ENCODE measurements at regions not wholly inside any gene's neighbourhood (a gene's known extent, or its start where the extent isn't known, plus 50 kb on each side); places are given as distances from the start of the nearest gene placed in this dataset.
"Not testable (repeated sequence)": the region's sequence is repeated elsewhere in the genome, so short reads cannot be mapped to it uniquely, and the experiment has no call there.

DNA sequence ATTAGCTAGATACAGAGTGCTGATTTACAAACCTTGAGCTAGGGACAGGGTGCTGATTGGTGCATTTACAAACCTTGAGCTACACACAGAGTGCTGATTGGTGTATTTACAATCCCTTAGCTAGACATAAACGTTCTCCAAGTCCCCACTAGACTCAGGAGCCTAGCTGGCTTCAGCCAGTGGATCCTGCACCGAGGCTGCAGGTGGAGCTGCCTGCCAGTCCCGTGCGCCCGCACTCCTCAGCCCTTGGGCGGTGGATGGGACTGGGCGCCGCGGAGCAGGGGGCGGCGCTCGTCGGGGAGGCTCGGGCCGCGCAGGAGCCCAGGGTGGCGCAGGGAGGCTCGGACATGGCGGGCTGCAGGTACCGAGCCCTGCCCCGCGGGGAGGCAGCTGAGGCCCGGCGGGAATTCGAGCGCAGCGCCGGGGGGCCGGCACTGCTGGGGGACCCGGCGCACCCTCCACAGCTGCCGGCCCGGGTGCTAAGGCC is 157.7 kb downstream of the BRD1 start:
- H3K27me3 ChIP-seq (ENCODE audit: control insufficient read depth, insufficient read depth, low read length); H3K27ac ChIP-seq (ENCODE audit: low read depth, low read length); H3K9ac ChIP-seq (ENCODE audit: low read length); H3K36me3 ChIP-seq (ENCODE audit: control insufficient read depth, insufficient read depth, low read length); H3K4me3 ChIP-seq (ENCODE audit: low read length); H3K4me1 ChIP-seq (ENCODE audit: control insufficient read depth, insufficient read depth, low read length): not testable (repeated sequence)

DNA sequence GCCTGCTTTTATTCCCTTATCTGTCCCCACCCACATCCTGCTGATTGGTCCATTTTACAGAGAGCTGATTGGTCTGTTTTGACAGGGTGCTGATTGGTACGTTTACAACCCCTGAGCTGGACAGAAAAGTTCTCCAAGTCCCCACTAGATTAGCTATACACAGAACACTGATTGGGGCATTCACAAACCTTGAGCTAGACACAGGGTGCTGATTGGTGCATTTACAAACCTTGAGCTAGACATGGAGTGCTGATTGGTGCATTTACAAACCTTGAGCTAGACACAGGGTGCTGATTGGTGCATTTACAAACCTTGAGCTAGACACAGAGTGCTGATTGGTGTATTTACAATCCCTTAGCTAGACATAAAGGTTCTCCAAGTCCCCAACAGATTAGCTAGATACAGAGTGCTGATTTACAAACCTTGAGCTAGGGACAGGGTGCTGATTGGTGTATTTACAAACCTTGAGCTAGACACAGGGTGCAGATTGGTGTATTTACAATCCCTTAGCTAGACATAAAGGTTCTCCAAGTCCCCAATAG is 158.2 kb downstream of the BRD1 start:
- H3K4me3 ChIP-seq (ENCODE audit: low read length); H3K27ac ChIP-seq (ENCODE audit: low read depth, low read length): not testable (repeated sequence)

DNA sequence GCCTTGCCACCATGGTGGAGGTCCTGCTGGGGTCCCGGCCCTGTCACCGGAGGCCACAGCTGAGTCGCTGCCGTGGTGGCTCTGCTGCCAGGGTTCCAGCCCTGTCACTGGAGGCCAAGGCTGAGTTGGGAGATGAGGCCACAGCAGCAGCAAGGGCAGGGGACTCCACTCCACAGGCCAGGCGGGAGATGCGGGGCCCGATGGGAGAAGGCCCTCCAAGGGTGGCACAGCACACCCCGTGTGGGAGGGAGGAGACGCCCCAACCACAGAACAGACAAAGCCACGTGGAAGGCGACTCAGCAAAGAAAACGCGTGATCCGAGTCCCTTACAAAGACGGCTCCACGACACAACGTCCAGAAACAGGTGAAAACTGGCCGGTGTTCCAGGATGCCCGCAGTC is 159.3 kb downstream of the BRD1 start:
- H3K27me3 ChIP-seq (ENCODE audit: control insufficient read depth, insufficient read depth, low read length): peaks cover 6% of the 10 kb centered on the region
- H3K27ac ChIP-seq (ENCODE audit: low read depth, low read length): no peak overlapping the region
- no peaks in the 10 kb centered on the region for H3K36me3 ChIP-seq (ENCODE audit: control insufficient read depth, insufficient read depth, low read length)
- H3K4me3 ChIP-seq (ENCODE audit: low read length): no peak overlapping the region
- H3K9ac ChIP-seq (ENCODE audit: low read length): no peak overlapping the region
- no peaks in the 10 kb centered on the region for H3K4me1 ChIP-seq (ENCODE audit: control insufficient read depth, insufficient read depth, low read length)

More for the DNA sequence above, 158.2 kb downstream of the BRD1 start:
- H3K9ac ChIP-seq (ENCODE audit: low read length); H3K4me1 ChIP-seq (ENCODE audit: control insufficient read depth, insufficient read depth, low read length); H3K27me3 ChIP-seq (ENCODE audit: control insufficient read depth, insufficient read depth, low read length); H3K36me3 ChIP-seq (ENCODE audit: control insufficient read depth, insufficient read depth, low read length): not testable (repeated sequence)

DNA sequence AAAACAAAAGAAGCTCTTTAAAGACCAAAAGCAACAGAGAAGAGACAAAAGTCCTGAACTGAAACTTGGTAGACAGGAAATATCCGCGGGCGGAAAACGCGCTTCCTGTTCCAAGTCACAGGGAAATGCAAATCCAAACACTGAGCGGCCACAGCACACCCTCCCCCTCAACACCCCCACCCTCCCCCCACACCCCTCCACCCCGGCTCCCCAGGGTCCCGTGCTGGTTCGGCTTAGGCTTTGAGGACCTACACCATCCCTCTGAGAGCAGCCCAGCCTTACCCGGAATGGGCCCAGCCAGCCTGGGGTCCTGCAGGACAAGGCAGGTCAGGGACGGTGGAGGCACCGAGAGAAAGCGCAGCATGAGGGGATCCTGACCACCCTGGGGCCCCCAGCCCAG is 160.4 kb downstream of the BRD1 start:
- Histone ChIP-seq H3K27ac (ENCODE audit: low read depth, low read length) (no peak overlapping the region), H3K4me3 (ENCODE audit: low read length) (no peak overlapping the region), H3K4me1 (ENCODE audit: control insufficient read depth, insufficient read depth, low read length) (no peaks in the 10 kb centered on the region), H3K36me3 (ENCODE audit: control insufficient read depth, insufficient read depth, low read length) (no peaks in the 10 kb centered on the region), H3K27me3 (ENCODE audit: control insufficient read depth, insufficient read depth, low read length) (peaks cover 6% of the 10 kb centered on the region), H3K9ac (ENCODE audit: low read length) (no peak overlapping the region)

DNA sequence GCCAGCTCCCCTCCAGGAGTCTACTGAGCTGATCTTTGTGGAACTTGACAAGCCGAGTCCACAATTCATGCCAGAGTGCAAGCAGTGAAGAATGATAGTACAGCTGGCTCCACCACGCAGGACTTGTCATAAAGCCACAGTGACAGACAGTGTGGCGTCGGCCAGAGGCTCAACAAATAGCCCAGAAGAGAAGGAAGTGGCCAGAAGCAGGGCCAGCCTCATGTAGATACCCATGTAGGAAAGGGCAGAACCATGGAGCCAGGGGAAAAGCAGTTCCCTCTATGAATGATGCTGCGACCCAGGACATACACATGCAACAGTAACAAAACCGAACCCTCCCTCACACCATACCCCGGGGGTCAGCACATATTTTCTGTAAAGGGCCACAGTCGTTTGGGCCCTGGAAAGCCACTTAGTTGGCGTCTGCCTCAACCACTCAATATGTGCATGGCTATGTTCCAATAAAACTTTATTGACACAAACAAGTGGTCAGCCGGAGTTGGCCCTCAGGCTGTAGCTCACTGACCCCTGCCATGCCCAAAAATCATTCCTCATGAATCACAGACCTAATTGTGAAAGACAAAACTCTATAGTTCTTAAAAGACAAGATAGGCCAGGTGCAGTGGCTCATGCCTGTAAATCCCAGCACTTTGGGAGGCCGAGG is 161.4 kb downstream of the BRD1 start:
- Histone ChIP-seq H3K9ac (ENCODE audit: low read length) (no peak overlapping the region), H3K4me1 (ENCODE audit: control insufficient read depth, insufficient read depth, low read length) (no peaks in the 10 kb centered on the region), H3K4me3 (ENCODE audit: low read length) (no peak overlapping the region), H3K36me3 (ENCODE audit: control insufficient read depth, insufficient read depth, low read length) (no peaks in the 10 kb centered on the region), H3K27ac (ENCODE audit: low read depth, low read length) (no peak overlapping the region), H3K27me3 (ENCODE audit: control insufficient read depth, insufficient read depth, low read length) (peaks cover 6% of the 10 kb centered on the region)

DNA sequence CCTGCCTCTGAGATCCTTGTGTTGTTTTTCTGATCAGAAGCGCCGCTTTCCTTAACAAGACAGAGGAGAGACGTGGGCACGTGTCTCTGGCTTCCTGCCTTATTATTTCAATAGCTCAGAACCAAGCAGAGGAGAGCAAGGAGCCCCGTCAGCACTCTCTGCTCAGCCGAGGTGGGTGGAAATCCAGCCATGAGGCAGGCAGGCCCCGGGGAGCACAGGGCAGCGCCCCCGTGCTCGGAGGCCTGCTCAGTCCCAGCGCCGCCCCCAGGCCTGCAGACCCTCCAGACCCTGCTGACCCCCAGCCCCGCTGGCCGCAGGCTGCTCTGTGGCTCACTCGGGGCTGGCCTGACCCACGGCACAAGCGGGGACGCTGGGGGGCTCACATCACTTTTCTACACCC is 162.8 kb downstream of the BRD1 start:
- no peak overlapping the region for H3K27ac ChIP-seq (ENCODE audit: low read depth, low read length)
- H3K4me1 ChIP-seq (ENCODE audit: control insufficient read depth, insufficient read depth, low read length): no peaks in the 10 kb centered on the region
- H3K9ac ChIP-seq (ENCODE audit: low read length): no peak overlapping the region
- no peaks in the 10 kb centered on the region for H3K27me3 ChIP-seq (ENCODE audit: control insufficient read depth, insufficient read depth, low read length)
- H3K4me3 ChIP-seq (ENCODE audit: low read length): no peak overlapping the region
- H3K36me3 ChIP-seq (ENCODE audit: control insufficient read depth, insufficient read depth, low read length): no peaks in the 10 kb centered on the region

DNA sequence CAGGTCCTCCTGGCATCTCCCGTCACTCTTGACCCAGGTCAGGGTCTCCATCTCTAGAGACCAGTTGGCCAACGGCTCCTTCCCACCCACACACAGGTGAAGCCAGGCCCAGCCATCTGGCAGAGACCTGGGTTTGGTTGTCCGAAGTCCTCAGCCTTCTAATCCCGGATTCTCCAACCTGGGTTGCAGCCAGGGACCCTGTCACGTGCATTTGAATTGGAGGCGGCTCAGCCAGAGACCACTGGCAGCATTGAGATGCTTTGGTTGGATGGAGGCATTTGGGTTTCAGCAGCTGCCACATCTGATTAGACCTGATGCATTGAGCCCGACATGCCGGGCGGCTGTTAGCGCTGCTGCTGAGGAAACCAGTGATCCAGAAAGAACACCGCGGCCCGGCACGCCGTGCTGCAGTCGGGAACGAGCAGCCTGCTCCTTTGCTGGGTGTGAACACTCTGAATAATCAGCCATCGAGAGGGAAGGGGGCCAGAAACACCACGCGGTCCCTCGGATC is 163.2 kb downstream of the BRD1 start:
- H3K4me1 ChIP-seq (ENCODE audit: control insufficient read depth, insufficient read depth, low read length): no peaks in the 10 kb centered on the region
- no peak overlapping the region for H3K27ac ChIP-seq (ENCODE audit: low read depth, low read length)
- no peak overlapping the region for H3K4me3 ChIP-seq (ENCODE audit: low read length)
- no peak overlapping the region for H3K9ac ChIP-seq (ENCODE audit: low read length)
- no peaks in the 10 kb centered on the region for H3K36me3 ChIP-seq (ENCODE audit: control insufficient read depth, insufficient read depth, low read length)
- H3K27me3 ChIP-seq (ENCODE audit: control insufficient read depth, insufficient read depth, low read length): no peaks in the 10 kb centered on the region

DNA sequence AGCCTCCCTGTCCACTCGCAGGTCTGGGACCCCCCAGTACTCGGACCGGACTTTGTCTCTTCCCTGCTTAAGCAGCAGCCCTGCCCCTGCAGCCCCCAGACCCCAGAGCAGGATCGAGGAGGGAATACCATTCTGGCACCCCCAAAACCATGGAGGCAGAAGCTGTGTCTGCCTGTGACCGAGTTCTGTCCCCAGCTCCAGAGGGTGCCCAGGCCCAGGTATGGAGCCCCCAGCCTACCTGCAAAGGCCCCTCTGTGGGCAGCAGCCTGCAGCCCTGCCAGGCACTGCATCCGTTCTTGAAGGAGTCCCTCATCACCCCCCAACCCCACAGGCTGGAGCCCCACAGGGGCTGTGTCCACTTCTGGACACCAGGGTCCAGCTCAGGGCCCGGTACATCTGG is 163.8 kb downstream of the BRD1 start:
- Histone ChIP-seq H3K4me3 (ENCODE audit: low read length) (no peak overlapping the region), H3K4me1 (ENCODE audit: control insufficient read depth, insufficient read depth, low read length) (no peaks in the 10 kb centered on the region), H3K27ac (ENCODE audit: low read depth, low read length) (no peak overlapping the region), H3K9ac (ENCODE audit: low read length) (no peak overlapping the region), H3K27me3 (ENCODE audit: control insufficient read depth, insufficient read depth, low read length) (no peaks in the 10 kb centered on the region), H3K36me3 (ENCODE audit: control insufficient read depth, insufficient read depth, low read length) (no peaks in the 10 kb centered on the region)

DNA sequence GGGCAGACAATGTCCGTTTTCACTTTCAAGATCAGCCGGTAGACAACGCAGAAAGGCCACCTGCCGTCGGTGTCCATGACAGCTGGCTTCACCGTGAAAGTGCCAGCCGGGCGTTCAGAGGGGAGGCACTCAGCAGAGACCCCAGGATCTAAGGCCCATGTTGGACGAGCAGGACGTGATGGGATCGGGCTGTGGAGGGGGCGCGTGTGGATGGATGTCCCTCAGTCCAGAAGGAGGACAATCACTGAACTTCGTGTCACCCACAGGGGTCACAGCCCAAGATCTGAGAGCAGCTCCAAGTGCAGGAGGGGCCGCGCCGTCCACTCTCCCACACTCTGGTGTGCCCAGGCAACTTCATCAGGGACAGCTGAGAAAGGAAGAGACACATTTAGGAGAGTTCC is 164.4 kb downstream of the BRD1 start:
- Histone ChIP-seq H3K9ac (ENCODE audit: low read length) (no peak overlapping the region), H3K27me3 (ENCODE audit: control insufficient read depth, insufficient read depth, low read length) (no peaks in the 10 kb centered on the region), H3K4me3 (ENCODE audit: low read length) (no peak overlapping the region), H3K4me1 (ENCODE audit: control insufficient read depth, insufficient read depth, low read length) (no peaks in the 10 kb centered on the region), H3K36me3 (ENCODE audit: control insufficient read depth, insufficient read depth, low read length) (no peaks in the 10 kb centered on the region), H3K27ac (ENCODE audit: low read depth, low read length) (no peak overlapping the region)

DNA sequence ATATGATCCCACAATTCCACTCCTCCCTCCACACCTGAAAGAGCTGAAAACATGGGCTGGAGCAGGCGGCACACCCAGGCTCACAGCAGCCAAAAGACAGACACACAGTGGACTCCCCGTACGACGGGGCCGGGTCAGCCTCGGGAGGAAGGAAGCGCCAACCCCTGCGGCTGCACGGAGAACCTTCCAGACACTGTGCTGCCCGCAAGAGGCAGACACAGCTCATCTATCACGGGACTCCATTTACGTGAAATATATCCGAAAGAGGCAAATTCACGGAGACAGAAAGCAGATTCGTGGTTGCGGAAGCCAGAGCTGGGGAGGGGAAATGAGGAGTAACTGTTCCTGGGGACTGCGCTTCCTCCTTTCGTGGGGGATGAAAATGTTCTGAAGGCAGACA is 165.0 kb downstream of the BRD1 start:
- Histone ChIP-seq H3K27ac (ENCODE audit: low read depth, low read length) (no peak overlapping the region), H3K4me3 (ENCODE audit: low read length) (no peak overlapping the region), H3K4me1 (ENCODE audit: control insufficient read depth, insufficient read depth, low read length) (no peaks in the 10 kb centered on the region), H3K36me3 (ENCODE audit: control insufficient read depth, insufficient read depth, low read length) (no peaks in the 10 kb centered on the region), H3K27me3 (ENCODE audit: control insufficient read depth, insufficient read depth, low read length) (no peaks in the 10 kb centered on the region), H3K9ac (ENCODE audit: low read length) (no peak overlapping the region)

DNA sequence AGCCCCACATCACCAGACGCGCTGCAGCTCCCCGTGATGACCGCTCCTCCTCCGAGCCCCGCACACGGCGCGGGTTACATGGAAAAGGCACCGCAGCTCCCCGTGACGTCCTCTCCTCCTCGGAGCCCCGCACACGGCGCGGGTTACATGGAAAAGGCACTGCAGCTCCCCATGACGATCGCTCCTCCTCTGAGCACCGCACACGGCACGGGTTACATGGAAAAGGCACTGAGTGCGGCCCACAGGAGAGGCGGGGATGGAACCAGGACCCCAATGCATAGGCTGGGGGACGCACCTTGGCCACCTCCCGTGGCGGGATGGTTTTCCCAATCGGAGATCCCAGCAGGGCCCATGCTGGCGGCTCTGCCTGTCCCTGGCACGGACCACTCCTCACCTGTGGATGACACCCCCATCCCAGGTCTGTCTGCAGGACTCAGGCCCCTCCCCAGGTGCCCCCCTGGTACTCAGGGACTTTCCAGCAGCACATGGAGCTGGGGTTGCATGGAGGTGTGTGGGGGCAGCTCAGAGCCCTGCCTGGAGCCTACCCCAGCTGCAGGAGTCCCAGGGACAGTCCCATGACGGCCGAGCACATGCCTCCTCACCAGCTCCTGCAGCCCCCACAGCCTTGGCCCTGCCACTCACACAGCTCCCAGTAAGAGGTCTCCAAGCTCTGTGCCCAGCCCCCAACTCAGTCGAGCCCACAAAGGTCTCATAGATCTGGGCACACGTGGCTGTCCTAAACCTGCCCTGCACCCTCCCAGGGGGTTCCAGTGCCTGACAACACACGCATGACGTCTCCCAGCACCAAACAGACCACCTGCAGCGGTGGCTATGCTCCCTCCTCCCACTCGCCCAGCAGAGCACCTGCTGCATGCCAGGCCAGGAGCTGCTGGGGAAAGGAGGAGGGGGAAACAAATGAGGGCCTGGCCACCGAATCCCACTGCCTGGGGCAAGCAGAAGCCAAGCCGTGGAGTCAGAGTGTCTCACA is 166.6 kb downstream of the BRD1 start:
- Histone ChIP-seq H3K36me3 (ENCODE audit: control insufficient read depth, insufficient read depth, low read length) (no peaks in the 10 kb centered on the region), H3K4me1 (ENCODE audit: control insufficient read depth, insufficient read depth, low read length) (no peaks in the 10 kb centered on the region), H3K27me3 (ENCODE audit: control insufficient read depth, insufficient read depth, low read length) (no peaks in the 10 kb centered on the region), H3K9ac (ENCODE audit: low read length) (no peak overlapping the region), H3K4me3 (ENCODE audit: low read length) (no peak overlapping the region), H3K27ac (ENCODE audit: low read depth, low read length) (no peak overlapping the region)

DNA sequence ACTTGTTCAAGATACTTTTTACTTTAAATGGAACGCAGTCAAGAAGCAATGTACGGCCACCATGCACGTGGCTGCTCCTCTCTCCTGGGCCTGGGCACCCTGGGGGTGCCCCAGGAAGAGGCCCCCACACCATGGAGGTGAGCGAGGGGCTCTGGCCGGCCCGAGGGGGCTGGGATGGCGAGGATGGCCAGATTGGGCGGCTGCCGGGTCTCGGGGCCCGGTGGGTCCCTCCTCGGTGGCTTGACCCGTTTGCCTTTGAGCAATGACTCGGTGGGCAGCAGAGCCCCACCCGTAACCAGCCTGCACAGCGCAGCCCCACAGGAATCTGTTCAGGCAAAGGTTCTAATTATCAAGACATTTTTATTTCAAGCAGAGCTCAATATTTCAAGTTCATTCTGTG is 167.4 kb downstream of the BRD1 start:
- H3K4me3 ChIP-seq (ENCODE audit: low read length): no peak overlapping the region
- H3K4me1 ChIP-seq (ENCODE audit: control insufficient read depth, insufficient read depth, low read length): no peaks in the 10 kb centered on the region
- no peak overlapping the region for H3K27ac ChIP-seq (ENCODE audit: low read depth, low read length)
- H3K27me3 ChIP-seq (ENCODE audit: control insufficient read depth, insufficient read depth, low read length): no peaks in the 10 kb centered on the region
- no peaks in the 10 kb centered on the region for H3K36me3 ChIP-seq (ENCODE audit: control insufficient read depth, insufficient read depth, low read length)
- no peak overlapping the region for H3K9ac ChIP-seq (ENCODE audit: low read length)
